GM21360 (cell line): ENCODE measurements at regions not wholly inside any gene's neighbourhood (a gene's known extent, or its start where the extent isn't known, plus 50 kb on each side); places are given as distances from the start of the nearest gene placed in this dataset.
"Not testable (repeated sequence)": the region's sequence is repeated elsewhere in the genome, so short reads cannot be mapped to it uniquely, and the experiment has no call there.

Source experiments
- ATAC-seq: cut with Tn5 transposase; IDR thresholded peaks from one replicate; pipeline ENCODE4 v1.9.1; 2021; ENCODE audit warnings: mild to moderate bottlenecking, moderate library complexity; ENCODE audit not compliant: unreplicated experiment

GRCh38 chr5:174608631-174609097 lies 115.7 kb upstream of the MSX2 start:
- no peak for ATAC-seq

DNA sequence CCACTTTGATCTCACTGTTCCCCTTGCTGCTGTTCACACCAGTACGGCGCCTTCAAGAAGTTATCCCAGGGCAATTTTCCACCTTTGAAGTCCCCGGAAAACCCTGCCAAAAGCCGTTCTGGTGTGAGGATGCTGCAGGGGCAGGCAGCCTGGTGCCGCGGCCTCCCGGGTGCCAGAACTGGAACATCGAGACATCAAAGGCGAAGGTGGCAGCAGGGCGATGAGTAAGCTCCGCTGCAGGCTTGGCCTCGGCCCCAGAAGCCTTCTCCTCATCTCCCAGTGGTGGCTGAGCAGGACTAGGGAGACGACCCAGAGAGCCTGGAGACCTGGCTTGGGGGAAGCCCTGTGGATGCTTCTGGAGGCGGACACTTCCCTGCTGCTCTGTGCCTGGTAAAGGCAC lies 115.3 kb upstream of the MSX2 start:
- ATAC-seq = no peak

DNA sequence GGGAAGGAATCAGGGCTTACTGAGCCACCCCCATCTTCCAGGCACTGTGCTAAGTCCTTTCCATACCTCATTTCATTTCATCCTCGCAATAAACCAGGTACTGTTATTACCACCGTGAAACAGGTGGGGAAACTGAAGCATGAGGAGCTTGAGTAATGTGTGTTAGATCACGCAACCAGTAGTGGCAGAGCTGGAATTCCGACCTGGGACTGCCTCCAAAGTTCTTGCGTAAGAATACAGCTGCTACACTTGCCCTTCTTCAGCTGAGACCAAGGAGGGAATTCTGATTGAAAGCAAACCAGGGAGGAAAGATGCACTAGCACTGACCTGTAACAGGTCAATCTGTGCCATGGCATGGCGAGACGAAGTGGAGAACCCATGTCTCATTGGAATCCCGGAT lies 113.4 kb upstream of the MSX2 start:
- no peak for ATAC-seq

- no peak for ATAC-seq
These were observed 111.7 kb upstream of the MSX2 start for GRCh38 chr5:174612686-174613085.

DNA sequence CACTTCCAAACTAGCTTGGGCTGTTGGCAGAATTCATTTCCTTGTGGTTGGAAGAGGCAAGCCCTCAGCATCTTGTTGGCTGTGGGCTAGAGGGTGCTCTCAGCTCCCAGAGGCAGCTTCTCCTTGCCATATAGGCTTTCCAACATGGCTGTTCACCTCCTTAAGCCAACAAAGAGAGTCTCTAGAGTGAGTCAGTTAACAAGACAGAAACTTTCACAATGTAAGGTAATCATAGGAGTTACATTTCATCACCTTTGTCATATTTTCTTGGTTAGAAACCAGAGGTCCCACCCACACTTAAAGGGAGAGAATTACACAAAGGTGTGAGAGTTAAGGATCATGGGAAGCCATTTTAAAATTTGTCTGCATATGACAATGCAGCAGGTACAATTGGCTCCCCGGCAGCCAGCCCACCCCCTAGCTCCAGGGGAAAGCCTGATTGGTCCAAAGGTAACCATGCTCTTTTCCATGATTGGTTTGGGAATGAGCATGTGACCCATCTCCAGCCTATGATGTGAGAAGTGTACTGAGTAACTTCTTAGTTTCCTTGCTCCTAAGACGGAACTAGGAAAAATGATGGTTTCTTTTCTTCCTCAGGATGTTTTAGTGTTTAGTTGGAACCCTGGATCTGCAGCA lies 109.8 kb upstream of the MSX2 start:
- ATAC-seq = no peak

DNA sequence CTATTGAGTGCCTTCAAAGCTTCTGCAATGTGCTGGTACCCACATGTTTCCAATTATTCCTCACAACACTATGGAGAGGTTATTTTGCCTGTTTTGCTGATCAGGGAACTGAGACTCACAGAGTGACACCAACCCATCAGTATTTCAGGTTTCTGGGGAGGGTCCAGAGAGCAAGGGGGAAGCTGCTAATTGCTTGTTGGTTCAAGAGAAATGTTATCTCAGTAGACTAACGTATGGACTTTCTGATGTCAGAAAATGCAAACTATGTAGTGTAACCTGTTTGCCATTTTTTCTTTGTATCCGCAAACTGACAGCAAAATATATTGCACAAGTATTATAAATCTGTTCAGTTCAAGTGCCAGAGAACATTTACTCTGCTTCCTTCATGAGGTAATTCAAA lies 108.3 kb upstream of the MSX2 start:
- ATAC-seq = no peak

- no peak for ATAC-seq
These were observed 107.1 kb upstream of the MSX2 start for GRCh38 chr5:174617285-174617684.

DNA sequence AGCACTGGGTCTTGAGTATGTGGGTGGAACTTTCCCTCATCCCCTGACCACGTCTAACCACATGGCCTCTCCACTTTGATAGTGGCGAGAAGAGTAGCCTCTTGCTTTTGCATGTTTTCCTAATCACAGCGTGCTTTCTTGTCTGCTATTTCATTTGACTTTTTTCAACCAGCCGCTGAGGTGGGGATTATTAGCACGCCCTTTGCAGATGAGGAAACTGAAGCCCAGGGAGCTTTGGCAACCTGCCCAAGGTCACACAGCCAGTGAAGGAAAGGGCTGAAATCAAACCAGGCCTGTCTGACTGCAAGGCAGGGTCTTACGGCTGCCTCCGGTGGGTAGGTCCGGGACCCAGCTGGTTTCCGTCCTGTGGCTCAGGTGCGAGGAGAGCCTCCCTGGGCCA lies 106.5 kb upstream of the MSX2 start:
- ATAC-seq = no peak

- no peak for ATAC-seq
These were observed 105.8 kb upstream of the MSX2 start for GRCh38 chr5:174618589-174618988.

GRCh38 chr5:174622067-174622466 lies 102.3 kb upstream of the MSX2 start:
- no peak for ATAC-seq

GRCh38 chr5:174623018-174623417 lies 101.4 kb upstream of the MSX2 start:
- ATAC-seq = no peak

DNA sequence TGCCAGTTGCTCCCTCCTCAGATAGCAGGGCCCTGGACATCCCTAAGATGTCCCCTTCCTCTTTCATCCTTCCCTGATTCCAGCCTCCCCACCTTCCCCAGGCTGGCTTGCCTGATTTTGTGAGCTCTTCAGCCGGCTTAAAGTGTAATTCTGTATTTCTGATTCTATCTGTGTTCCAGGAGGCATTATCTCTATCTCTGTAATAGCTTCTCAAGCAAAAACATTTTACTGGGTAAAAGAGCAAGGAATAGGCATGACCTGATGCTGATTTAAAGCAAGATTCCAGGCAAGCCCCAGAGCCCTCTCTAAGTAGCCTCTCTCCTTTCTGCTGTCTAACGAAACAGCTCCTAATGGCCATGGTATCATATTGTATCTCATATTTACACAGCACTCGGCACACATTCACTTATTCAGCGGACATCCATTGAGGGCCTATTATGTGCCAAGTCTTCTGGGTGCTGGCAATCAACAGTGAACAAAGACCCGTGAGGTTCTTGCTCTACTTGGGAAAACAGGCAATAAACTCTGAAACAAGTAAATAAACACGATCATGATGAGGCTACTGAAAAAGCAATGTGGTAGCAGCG lies 100.9 kb upstream of the MSX2 start:
- ATAC-seq = no peak

DNA sequence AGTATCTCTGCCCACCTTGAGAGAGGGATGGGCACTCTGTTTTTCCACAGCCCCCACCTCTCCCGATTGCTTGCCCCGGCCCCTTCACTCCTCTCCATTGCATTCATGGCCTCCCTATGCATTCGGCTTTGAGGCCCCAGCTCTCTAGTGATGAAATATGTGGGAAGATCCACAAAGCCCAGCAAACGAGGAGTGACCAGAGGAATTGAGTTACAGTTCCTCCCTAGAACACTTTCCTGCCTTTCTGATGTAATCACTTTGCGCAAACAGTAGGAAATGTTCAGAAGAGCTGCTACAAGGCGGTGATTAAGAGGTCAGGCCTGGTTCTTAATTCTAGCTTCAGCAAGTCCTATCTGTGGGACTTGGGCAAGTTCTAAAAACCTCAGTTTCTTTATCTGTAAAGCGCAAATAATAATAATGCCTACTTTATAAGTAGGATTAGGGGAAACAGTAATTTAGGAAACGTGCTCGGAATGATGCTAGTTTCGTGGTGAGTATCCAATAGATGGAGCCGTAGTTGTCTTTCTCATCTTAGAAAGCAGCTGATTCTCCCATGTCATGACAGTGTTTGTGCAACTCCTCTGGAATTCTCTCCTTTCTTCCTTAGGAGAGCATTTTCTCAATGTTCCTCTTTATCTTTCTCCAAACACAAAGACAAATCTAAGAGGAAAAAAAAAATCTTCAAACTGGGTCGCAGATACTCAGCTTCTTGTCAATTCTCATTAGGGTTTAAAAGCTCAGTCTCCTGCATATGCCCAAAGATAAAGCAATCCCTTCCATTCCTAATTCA lies 99.5 kb upstream of the MSX2 start:
- no peak for ATAC-seq

GRCh38 chr5:174625591-174626350 lies 98.6 kb upstream of the MSX2 start:
- no peak for ATAC-seq

- ATAC-seq = no peak
These were observed 97.9 kb upstream of the MSX2 start for GRCh38 chr5:174626369-174626920.

- no peak for ATAC-seq
These were observed 88.3 kb upstream of the MSX2 start for GRCh38 chr5:174636094-174636493.

GRCh38 chr5:174642816-174643405 lies 81.5 kb upstream of the MSX2 start:
- no peak for ATAC-seq

- no peak for ATAC-seq
These were observed 79.9 kb upstream of the MSX2 start for GRCh38 chr5:174644436-174644835.

DNA sequence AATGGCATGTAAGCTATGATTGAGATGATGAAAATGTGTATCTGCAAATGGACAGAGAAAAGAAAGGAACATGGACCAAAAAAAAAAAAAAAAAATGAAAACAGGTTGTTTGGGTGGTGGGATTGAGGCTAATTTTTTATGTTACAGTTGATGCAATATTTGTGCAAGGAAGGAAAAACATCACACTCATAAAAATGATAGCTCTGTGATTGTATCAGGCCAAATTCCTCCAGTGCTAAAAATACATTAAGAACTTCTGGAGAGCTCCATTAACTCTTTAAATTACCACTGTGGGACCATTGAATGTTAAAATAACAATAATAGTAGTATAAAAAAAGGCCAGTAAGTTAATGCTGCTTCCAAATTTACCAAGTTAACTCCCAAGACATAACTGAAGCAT lies 79.5 kb upstream of the MSX2 start:
- ATAC-seq = no peak

- ATAC-seq = no peak
These were observed 78.7 kb upstream of the MSX2 start for GRCh38 chr5:174645677-174646076.

DNA sequence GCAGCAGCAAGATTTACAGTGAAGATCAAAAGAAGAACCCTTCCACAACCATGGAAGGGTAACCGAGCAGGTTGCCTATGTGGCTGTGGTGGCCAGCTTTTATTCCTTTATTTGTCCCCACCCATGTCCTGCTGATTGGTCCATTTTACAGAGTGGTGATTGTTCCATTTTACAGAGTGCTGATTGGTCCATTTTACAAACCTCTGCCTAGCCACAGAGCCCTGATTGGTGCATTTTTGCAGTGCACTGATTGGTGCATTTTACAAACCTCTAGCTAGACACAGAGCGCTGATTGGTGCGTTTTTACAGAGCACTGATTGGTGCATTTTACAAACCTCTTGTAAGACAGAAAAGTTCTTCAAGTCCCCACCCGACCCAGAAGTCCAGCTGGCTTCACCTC lies 75.8 kb upstream of the MSX2 start:
- ATAC-seq = not testable (repeated sequence)
